IMR-90 (cell line): ENCODE measurements at regions not wholly inside any gene's neighbourhood (a gene's known extent, or its start where the extent isn't known, plus 50 kb on each side); places are given as distances from the start of the nearest gene placed in this dataset.

Experiments
- ATAC-seq: fragments of 200-7000 bp; cut with Tn5 transposase; 2 replicates; pipeline ENCODE4 v1.9.1; 2020; ENCODE audit warnings: low read depth, mild to moderate bottlenecking, moderate library complexity
- BruUV-seq: library from RNA; stranded (reverse); fragments of 400-500 nt; replicated peaks from 2 replicates; lab custom pipeline; 2021; lab: Mats Ljungman, UMichigan
- CTCF ChIA-PET: fragments of 300-600 bp; formaldehyde crosslinking; extraction: SDS; loops from one replicate; lab custom pipeline; 2021; ENCODE audit warnings: antibody characterized with exemption; lab: Yijun Ruan, JAX
- POLR2A ChIA-PET: fragments of 300-600 bp; sonication (Branson Sonifier 250); formaldehyde crosslinking; loops from one replicate; lab custom pipeline; 2022; ENCODE audit warnings: antibody characterized with exemption; ENCODE audit not compliant: unreplicated experiment; lab: Charles Lee
- DNase-seq: peaks from one replicate; pipeline ENCODE4 v3.0.0; 2013
- H2AFZ ChIP-seq: replicated peaks from 2 replicates; pipeline ENCODE3; 2013; ENCODE audit warnings: low read length, mild to moderate bottlenecking; ENCODE audit not compliant: poor library complexity
- H2AK5ac ChIP-seq: 2 replicates; pipeline ENCODE4 v1.6.1; 2013; ENCODE audit warnings: low read depth, low read length, inconsistent platforms
- H2AK9ac ChIP-seq: replicated peaks from 2 replicates; pipeline ENCODE3; 2013; ENCODE audit warnings: mild to moderate bottlenecking, low read depth, low read length, moderate library complexity; ENCODE audit not compliant: poor library complexity
- H2BK120ac ChIP-seq: 2 replicates; pipeline ENCODE4 v1.6.1; 2013; ENCODE audit warnings: low read depth, low read length, inconsistent platforms
- H2BK15ac ChIP-seq: 3 replicates; pipeline ENCODE4 v1.6.1; 2013; ENCODE audit warnings: low read depth, low read length, inconsistent platforms
- H2BK20ac ChIP-seq: 2 replicates; pipeline ENCODE4 v1.6.1; 2013; ENCODE audit warnings: low read depth, mild to moderate bottlenecking, inconsistent platforms, low read length, moderate library complexity
- H2BK5ac ChIP-seq: 2 replicates; pipeline ENCODE4 v1.6.1; 2013; ENCODE audit warnings: mild to moderate bottlenecking, low read depth, low read length, inconsistent platforms; ENCODE audit not compliant: poor library complexity, severe bottlenecking
- H3K14ac ChIP-seq: replicated peaks from 2 replicates; pipeline ENCODE4 v1.6.1; 2013; ENCODE audit warnings: low read depth, low read length, inconsistent platforms
- H3K18ac ChIP-seq: 2 replicates; pipeline ENCODE4 v1.6.1; 2013; ENCODE audit warnings: low read depth, low read length, control low read depth
- H3K23ac ChIP-seq: 2 replicates; pipeline ENCODE4 v1.6.1; 2013; ENCODE audit warnings: low read depth, low read length, inconsistent platforms
- H3K27ac ChIP-seq: 2 replicates; pipeline ENCODE4 v1.5.1; 2013; ENCODE audit warnings: mild to moderate bottlenecking, control low read depth, low read length; ENCODE audit not compliant: insufficient read depth
- H3K27me3 ChIP-seq: 2 replicates; pipeline ENCODE4 v1.6.1; 2013; ENCODE audit warnings: low read length; ENCODE audit not compliant: control insufficient read depth, insufficient read depth
- H3K36me3 ChIP-seq: 2 replicates; pipeline ENCODE4 v1.6.1; 2013; ENCODE audit warnings: low read length, mixed read lengths; ENCODE audit not compliant: control insufficient read depth, insufficient read depth
- H3K4ac ChIP-seq: 2 replicates; pipeline ENCODE4 v1.6.1; 2013; ENCODE audit warnings: low read depth, low read length, inconsistent platforms
- H3K4me1 ChIP-seq: 2 replicates; pipeline ENCODE4 v1.6.1; 2013; ENCODE audit warnings: low read length, mixed read lengths; ENCODE audit not compliant: control insufficient read depth, insufficient read depth
- H3K4me2 ChIP-seq: 2 replicates; pipeline ENCODE4 v1.6.1; 2013; ENCODE audit warnings: low read depth, mild to moderate bottlenecking, control low read depth, low read length, moderate library complexity
- H3K4me3 ChIP-seq: 2 replicates; pipeline ENCODE4 v1.5.1; 2013; ENCODE audit warnings: low read depth, mild to moderate bottlenecking, control low read depth, low read length, moderate library complexity; ENCODE audit not compliant: insufficient read depth
- H3K56ac ChIP-seq: 2 replicates; pipeline ENCODE4 v1.6.1; 2013; ENCODE audit warnings: low read length, inconsistent platforms; ENCODE audit not compliant: insufficient read depth; ENCODE audit errors: extremely low read depth
- H3K79me1 ChIP-seq, 2 experiments: 2 replicates each; pipeline ENCODE4 v1.6.1; 2013; ENCODE audit warnings: low read length in 2 of 2, inconsistent platforms in 1 of 2, low read depth in 1 of 2
- H3K9ac ChIP-seq: 2 replicates; pipeline ENCODE4 v1.6.1; 2013; ENCODE audit warnings: low read depth, low read length, control low read depth
- H3K9me1 ChIP-seq: 2 replicates; pipeline ENCODE4 v1.6.1; 2013; ENCODE audit warnings: low read length, inconsistent platforms; ENCODE audit not compliant: insufficient read depth
- H3K9me3 ChIP-seq: 2 replicates; pipeline ENCODE4 v1.6.1; 2013; ENCODE audit warnings: low read length; ENCODE audit not compliant: control insufficient read depth, insufficient read depth
- H4K20me1 ChIP-seq: 2 replicates; pipeline ENCODE4 v1.6.1; 2013; ENCODE audit warnings: low read length, inconsistent platforms; ENCODE audit not compliant: insufficient read depth
- H4K5ac ChIP-seq: 2 replicates; pipeline ENCODE4 v1.6.1; 2013; ENCODE audit warnings: mild to moderate bottlenecking, low read depth, low read length, control low read depth
- H4K8ac ChIP-seq, 2 experiments: 2 replicates each; pipeline ENCODE4 v1.6.1; 2013; ENCODE audit warnings: low read depth in 2 of 2, low read length in 2 of 2, control low read depth in 1 of 2, inconsistent platforms in 1 of 2
- H4K91ac ChIP-seq: 2 replicates; pipeline ENCODE4 v1.6.1; 2013; ENCODE audit warnings: low read depth, low read length, inconsistent platforms; ENCODE audit not compliant: insufficient read depth
- CEBPB ChIP-seq: IDR thresholded peaks from 2 replicates; pipeline ENCODE4 v1.6.1; 2012; ENCODE audit warnings: low read depth, low read length, improper control_type of control experiment
- NFE2L2 ChIP-seq: fragments of 150-350 bp; IDR thresholded peaks from 2 replicates; pipeline ENCODE4 v1.6.1; 2016; ENCODE audit warnings: low read depth, mild to moderate bottlenecking, low read length
- RCOR1 ChIP-seq: IDR thresholded peaks from 2 replicates; pipeline ENCODE4 v1.6.1; 2012; ENCODE audit warnings: mild to moderate bottlenecking, low read length, improper control_type of control experiment; ENCODE audit not compliant: insufficient replicate concordance
- WGBS, 2 experiments: methylation state at CpG; one replicate each; pipeline versions ENCODE4 v1.1.5 to v1.1.7; 2013; ENCODE audit warnings: missing lambda C conversion rate in 2 of 2; ENCODE audit not compliant: insufficient read length in 1 of 2; ENCODE audit errors: extremely low coverage in 2 of 2; 5-methylcytosine and 5-hydroxymethylcytosine counted together
- dilution Hi-C: fragments of 300-500 bp; cut with HindIII; formaldehyde crosslinking; loops from one replicate; pipeline ENCODE4 v1.14.3; 2018; ENCODE audit warnings: low sequenced_read_pairs; ENCODE audit not compliant: unreplicated experiment
- in situ Hi-C: fragments of 300-500 bp; cut with MboI; formaldehyde crosslinking; loops from 3 replicates; pipeline ENCODE4 v1.14.3; 2019; ENCODE audit warnings: low sequenced_read_pairs, inconsistent platforms, mixed read lengths
- intact Hi-C: fragments of 100-400 bp; cut with micrococcal nuclease; formaldehyde crosslinking; loops from 2 replicates; pipeline ENCODE4 v1.10.0; 2022

DNA sequence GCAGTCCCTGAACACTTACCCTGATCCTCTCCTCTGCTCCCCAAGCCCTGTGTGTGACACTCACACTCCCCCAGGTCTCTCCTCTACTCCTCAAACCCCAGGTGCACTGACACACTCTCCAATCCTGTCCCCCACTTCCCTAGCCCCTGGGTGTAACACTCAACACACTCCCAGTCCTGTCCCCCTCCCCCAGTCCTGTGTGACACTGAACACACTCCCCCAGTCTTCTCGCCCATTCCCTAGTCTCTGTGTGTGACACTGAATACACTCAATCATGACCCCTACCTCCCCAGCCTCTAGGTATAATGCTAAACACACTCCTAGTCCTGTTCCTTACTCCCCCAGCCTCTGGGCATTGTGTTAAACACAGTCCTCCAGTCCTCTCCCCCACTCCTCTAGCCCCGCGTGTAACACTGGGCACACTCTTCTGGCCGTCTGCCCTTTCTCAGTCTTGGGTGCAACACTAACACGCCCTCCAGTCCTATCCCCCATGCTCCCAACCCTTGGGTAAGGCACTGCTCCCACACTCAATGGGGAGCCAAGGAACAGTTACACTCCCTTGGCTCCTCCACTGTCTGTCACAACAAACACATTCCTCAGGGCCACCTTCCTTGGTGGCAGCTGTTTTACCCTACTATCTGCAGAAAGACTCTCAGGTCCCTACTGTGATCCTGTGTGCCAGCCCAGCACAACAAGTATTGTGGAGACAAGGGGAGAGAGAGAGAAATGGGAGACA, 82.5 kb upstream of the PKDCC start (continued):
- no peak for TF ChIP-seq RCOR1

DNA sequence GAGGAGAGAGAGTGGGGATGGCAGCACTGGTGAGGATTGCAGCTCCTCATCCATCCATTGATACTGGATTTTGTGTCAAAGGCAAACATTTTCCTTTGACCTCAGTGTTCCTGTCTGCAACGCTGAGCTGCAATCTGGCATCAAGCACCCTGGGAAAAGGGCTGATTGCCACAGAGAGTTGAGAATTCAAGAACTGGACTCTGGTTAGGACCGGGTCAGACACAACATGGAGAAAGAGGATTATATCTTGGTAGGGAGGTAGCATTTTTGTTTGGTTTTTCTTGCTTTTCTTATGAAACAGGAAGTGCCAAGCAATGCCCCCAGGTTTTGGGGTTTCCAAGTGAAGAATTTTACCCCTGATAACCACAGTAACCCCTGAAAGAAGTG, 81.9 kb upstream of the PKDCC start:
- Histone ChIP-seq H3K9me3 (no peaks in the 10 kb centered on the region), H4K8ac (peak overlapping the region; percentile 15 to 27; a peak in 2 of 4 replicates), H4K91ac (peak overlapping the region; percentile 61), H2BK15ac (peak overlapping the region; percentile 12; the same call in 1 of the 3 replicates), H3K4me1 (peaks cover 27% of the 10 kb centered on the region), H2BK120ac (peak overlapping the region; percentile 60), H3K23ac (peak overlapping the region; percentile 43; the same call in 1 of the 2 replicates), H2BK20ac (peak overlapping the region; percentile 64), H3K18ac (peak overlapping the region; percentile 67), H3K9me1 (peaks cover 11% of the 10 kb centered on the region), H3K4me2 (0 out of 2 replicates have a peak overlapping the region, but pooled peaks have one; percentile 42), H3K4ac (peak overlapping the region; percentile 33), H3K36me3 (no peaks in the 10 kb centered on the region), H3K56ac (no peak overlapping the region), H2BK5ac (no peak overlapping the region), H3K27me3 (peaks cover 33% of the 10 kb centered on the region), H4K5ac (peak overlapping the region; percentile 21; the same call in 1 of the 2 replicates), H3K9ac (no peak overlapping the region; the same call in 1 of the 2 replicates), H3K14ac (peak overlapping the region; percentile 42; the same call in 1 of the 2 replicates), H3K79me1 (no peaks in the 10 kb centered on the region), H4K20me1 (no peaks in the 10 kb centered on the region), H2AK5ac (peak overlapping the region; percentile 78), H2AK9ac (peak overlapping the region; percentile 6), H3K27ac (peak overlapping the region; percentile 9; the same call in 1 of the 2 replicates), H3K4me3 (no peak overlapping the region), H2AFZ (peak overlapping the region; percentile 2)
- TF ChIP-seq CEBPB, result peak; percentile 16; the same call in 1 of the 2 replicates
- TF ChIP-seq NFE2L2, result no peak
- DNase-seq (no peak), ATAC-seq (no peak)
- dilution Hi-C loops (no loop called here), in situ Hi-C loops (no loop called here), intact Hi-C loops (loop anchor here (2.0 to 5.0 kb wide), 3 partner anchors 31 to 94 kb away; no protein-coding TSS in a partner anchor)
- BruUV-seq, result no TSS peak
- ChIA-PET CTCF (no interaction called here), POLR2A (no interaction called here)
- WGBS, 2 experiments, result 67% methylated on average over 1 of the region's 2 CpGs; no CpG with 5 or more reads in 1 of the 2 experiments
